ENCODE measurements at regions not wholly inside any gene's neighbourhood (a gene's known extent, or its start where the extent isn't known, plus 50 kb on each side); places are given as distances from the start of the nearest gene placed in this dataset.

DNA sequence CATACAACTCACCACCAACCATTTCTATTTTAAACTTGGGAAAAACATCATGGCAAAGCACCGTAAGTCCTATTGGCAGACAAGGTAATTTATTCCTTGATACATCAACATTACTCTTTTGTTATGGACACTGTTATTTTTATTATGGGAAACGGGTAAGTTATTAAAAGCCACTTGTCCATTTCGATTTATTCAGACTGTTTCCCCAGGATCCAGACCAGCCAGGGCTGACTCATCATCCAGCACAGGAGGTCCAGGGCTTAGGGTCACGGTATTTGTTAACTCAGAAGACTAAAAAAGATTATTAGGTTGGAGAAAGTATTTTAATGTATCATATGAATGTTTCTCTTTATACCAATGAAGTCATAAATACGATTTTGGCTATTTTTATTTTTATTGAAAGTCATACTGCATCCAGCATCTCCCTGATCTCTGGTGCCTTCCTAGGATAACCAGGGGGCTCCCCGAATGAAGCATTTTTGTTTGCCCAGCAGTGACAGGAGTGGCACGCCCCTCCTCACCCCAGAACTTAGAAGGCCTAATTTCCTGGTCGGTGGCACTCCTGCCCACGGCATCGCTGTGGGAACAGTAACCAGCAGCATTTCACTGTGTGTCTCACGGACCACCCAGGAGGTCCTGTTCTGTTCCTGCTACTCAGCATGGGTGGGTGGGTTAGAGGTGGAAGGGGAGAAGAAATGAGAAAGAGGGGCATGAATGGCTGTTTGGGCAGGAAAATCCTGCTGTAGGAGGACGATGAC is 446.1 kb downstream of the EIPR1 start:
- H3K4me3 ChIP-seq, result no peak overlapping the region
- 20 to 87% (median 63%) methylated on average over 2 to 7 of the region's 12 CpGs for WGBS, 10 experiments

DNA sequence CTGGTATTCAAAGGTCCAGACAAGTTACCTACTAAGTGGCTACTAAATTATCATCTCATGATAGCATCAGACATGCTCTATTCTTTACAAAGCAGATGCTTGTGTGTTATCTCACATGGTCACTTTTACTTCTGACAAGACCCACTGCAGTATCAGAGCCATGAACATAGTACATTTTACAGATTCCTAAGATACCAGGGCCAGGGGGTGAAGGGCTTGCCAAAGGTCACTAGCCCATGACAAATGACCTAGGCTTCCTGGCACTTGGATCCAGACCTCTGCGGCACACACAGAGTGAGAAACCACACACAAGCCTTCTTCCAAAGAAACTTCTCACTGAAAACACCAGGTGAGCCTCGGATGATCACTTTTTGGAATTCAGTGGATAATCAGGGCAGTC is 446.8 kb downstream of the EIPR1 start:
- WGBS, 10 experiments, result 0 to 100% (median 71%) methylated on average over 1 of the region's 2 CpGs; no CpG with 5 or more reads in 5 of the 10 experiments
- ATAC-seq (replicated peaks in 6 of 8), result no peak

More for the DNA sequence above, 446.1 kb downstream of the EIPR1 start:
- peak in 2 of 8 experiments; percentile 54 to 58 for ATAC-seq (replicated peaks in 6 of 8)
- Histone ChIP-seq H3K4me1 (replicated peaks in 1 of 2) (peaks cover 16 to 31% of the 10 kb centered on the region in 2 donors), H3K27ac (no peak overlapping the region)
- in situ Hi-C loops (cut with MboI; ENCODE audit: low pct_unique_long_range_greater_than_20kb in 2 of 9, low sequenced_read_pairs in 9 of 9, unreplicated experiment in 9 of 9), result no loop called here

DNA sequence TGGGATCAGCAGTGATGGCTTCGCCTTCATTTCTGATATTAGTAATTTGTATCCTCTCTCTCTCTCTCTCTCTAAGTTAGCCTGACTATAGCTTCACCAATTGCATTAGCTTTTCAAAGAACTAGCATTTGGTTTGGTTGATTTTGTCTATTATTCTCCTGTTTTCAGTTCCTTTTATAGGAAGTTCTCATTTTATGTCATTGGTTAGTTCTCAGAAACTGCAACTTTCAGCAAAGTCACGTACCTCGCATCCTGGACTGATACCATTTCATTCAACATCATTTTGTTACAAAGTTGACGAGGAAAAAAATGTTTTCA is 450.8 kb downstream of the EIPR1 start:
- Histone ChIP-seq H3K4me3 (no peak overlapping the region), H3K27ac (no peak overlapping the region), H3K4me1 (replicated peaks in 1 of 2) (peaks cover 0 to 9% of the 10 kb centered on the region in 2 donors)
- in situ Hi-C loops (cut with MboI; ENCODE audit: low pct_unique_long_range_greater_than_20kb in 2 of 9, low sequenced_read_pairs in 9 of 9, unreplicated experiment in 9 of 9), result no loop called here
- no peak for ATAC-seq (replicated peaks in 6 of 8)
- WGBS, 10 experiments, result 3 to 88% (median 63%) methylated on average over 1 to 4 of the region's 4 CpGs

More for the DNA sequence above, 446.8 kb downstream of the EIPR1 start:
- Histone ChIP-seq H3K27ac (no peak overlapping the region), H3K4me1 (replicated peaks in 1 of 2) (peaks cover 16 to 31% of the 10 kb centered on the region in 2 donors), H3K4me3 (no peak overlapping the region)
- in situ Hi-C loops (cut with MboI; ENCODE audit: low pct_unique_long_range_greater_than_20kb in 2 of 9, low sequenced_read_pairs in 9 of 9, unreplicated experiment in 9 of 9), result no loop called here

DNA sequence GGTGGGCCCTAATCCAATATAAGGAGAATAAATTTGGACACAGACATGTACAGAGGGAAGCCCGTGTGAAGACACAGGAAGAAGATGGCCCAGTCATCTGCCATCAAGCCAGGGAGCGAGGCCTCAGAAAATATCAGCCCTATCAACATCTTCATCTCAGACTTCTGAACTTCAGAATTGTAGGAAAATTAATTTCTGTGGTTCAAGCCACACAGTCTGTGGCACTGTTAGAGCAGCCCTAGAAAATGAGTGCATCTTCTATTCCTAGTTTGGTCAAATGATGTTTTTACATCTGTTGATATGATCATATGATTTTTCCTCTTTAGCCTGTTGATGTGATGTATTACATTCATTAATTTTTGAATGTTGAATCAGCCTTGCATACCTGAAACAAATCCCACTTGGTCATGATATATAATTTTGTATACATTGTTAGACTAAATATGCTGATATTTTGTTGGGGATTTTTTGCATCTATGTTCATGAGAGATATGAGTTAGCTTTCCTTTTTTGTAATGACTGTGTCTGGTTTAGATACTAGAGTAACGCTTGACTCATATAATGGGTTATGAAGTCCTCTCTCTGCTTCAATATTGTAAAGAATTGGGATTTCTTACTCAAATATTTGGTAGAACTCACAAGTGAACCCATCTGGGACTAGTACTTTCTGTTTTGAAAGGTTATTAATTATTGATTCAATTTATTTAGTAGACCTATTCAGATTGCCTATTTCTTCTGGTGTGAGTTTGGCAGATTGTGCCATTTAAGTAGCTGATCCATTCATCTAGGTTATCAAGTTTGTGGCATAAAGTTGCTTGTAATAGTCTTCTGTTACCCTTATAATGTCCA is 451.4 kb downstream of the EIPR1 start:
- WGBS, 10 experiments, result 6 to 100% (median 89%) methylated on average over 1 to 3 of the region's 3 CpGs; no CpG with 5 or more reads in 2 of the 10 experiments
- Histone ChIP-seq H3K27ac (no peak overlapping the region), H3K4me1 (replicated peaks in 1 of 2) (peaks cover 0 to 4% of the 10 kb centered on the region in 2 donors), H3K4me3 (no peak overlapping the region)
- no peak for ATAC-seq (replicated peaks in 6 of 8)
- in situ Hi-C loops (cut with MboI; ENCODE audit: low pct_unique_long_range_greater_than_20kb in 2 of 9, low sequenced_read_pairs in 9 of 9, unreplicated experiment in 9 of 9), result no loop called here

DNA sequence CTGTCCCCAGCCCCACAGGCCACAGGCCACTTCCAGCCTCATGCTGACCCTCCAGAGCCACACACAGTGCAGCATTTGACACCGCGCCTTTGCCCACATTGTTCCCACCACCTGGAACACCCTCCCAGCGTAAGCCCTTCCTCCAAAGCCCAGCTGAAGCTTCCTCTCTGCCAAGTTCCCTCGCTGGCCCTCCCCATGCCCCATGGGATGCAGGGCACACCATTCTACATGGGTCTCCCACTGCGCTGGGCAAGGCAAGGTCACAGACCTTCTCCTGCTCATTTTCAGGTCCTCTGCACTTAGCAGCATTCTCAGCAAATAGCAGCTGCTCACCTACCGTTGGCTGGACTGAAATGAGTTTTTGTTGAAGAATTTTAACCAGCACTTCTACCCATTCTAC is 455.5 kb downstream of the EIPR1 start:
- Histone ChIP-seq H3K27ac (no peak overlapping the region), H3K4me3 (no peak overlapping the region), H3K4me1 (replicated peaks in 1 of 2) (peaks cover 25 to 32% of the 10 kb centered on the region in 2 donors)
- no peak for ATAC-seq (replicated peaks in 6 of 8)
- WGBS, 10 experiments, result 0 to 94% (median 62%) methylated on average over 1 to 2 of the region's 6 CpGs; no CpG with 5 or more reads in 4 of the 10 experiments
- in situ Hi-C loops (cut with MboI; ENCODE audit: low pct_unique_long_range_greater_than_20kb in 2 of 9, low sequenced_read_pairs in 9 of 9, unreplicated experiment in 9 of 9), result no loop called here

DNA sequence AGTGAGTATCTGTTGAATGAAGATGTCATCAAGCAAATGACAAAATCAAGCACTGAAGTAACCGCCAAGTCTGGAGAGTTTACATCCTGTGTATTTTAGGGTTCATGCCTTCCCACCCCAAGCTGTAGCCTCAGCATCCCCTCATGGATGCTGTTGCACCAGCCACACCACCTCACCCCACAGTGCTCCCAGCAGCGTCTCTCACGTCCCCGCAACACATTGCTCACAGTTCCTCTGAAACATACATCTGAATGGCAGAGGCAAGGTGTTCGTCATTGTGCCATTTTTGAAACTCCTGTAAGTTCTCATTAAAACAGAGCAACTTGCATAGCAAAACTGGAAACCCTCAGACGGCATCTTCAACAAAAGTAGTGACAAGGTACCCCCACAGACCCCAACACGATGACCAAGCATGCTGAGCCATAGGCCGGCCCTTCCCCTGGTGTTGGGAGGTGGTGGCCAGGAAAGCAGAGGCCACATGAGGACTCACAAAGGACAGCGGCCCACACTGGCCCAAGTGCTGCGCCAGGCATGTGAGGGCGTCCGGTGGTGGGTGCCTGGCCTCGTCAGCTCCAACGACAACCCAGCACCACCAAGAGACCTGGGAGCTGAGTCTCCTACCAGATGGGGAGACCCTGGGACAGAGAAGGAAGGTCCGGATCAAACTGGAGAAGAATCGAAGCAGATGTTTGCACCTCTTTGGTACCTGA is 456.5 kb downstream of the EIPR1 start:
- in situ Hi-C loops (cut with MboI; ENCODE audit: low pct_unique_long_range_greater_than_20kb in 2 of 9, low sequenced_read_pairs in 9 of 9, unreplicated experiment in 9 of 9), result no loop called here
- WGBS, 10 experiments, result 36 to 100% (median 89%) methylated on average over 1 to 9 of the region's 16 CpGs; no CpG with 5 or more reads in 2 of the 10 experiments

DNA sequence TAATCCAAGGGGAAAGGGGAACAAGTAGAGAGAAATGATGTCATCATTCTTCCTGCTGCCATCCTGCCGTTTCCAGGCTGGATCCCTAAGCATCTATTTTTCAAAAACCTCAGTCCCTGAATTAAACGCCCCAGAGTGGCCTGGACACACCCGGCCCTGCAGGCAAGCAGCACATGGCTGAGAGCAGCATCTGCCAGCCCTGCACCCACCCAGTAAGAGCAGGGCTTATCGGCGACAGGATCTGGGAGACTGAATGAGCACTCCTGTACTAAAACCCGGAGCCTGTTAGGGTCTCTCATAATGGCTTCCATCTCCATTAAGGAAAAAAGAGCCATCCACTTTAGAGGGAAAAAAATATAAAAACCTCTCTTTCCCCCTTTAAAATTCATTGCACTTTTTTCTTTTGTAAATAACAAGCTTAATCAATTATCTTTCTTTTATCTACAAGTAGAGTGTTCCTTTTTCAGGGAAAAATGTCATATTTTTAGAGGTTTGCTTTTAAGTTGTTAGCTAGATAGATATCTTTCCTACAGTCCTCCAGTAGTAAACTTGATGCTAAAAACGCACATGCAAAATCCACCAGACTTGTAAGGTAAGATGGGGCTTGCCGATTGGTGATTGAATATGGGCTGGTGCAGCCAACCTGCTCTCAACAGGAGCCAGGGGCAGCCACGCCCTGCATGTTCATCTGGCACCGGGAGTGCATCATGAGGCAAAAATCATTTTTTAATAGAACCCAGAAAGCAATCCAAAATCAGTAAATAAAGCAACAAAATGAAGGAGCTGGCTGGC is 457.8 kb downstream of the EIPR1 start:
- WGBS, 10 experiments, result 4 to 100% (median 58%) methylated on average over 1 to 10 of the region's 10 CpGs
- peaks cover 25 to 32% of the 10 kb centered on the region in 2 donors for H3K4me1 ChIP-seq (replicated peaks in 1 of 2)
- peak overlapping the region; percentile 78 to 83 for H3K27ac ChIP-seq
- ATAC-seq (replicated peaks in 6 of 8), result peak; percentile 28 to 96 (median 90)
- in situ Hi-C loops (cut with MboI; ENCODE audit: low pct_unique_long_range_greater_than_20kb in 2 of 9, low sequenced_read_pairs in 9 of 9, unreplicated experiment in 9 of 9), result no loop called here
- no peak overlapping the region for H3K4me3 ChIP-seq

More for the DNA sequence above, 456.5 kb downstream of the EIPR1 start:
- H3K4me3 ChIP-seq, result no peak overlapping the region
- peak overlapping the region; percentile 19 to 21 for H3K27ac ChIP-seq
- ATAC-seq (replicated peaks in 6 of 8), result no peak
- H3K4me1 ChIP-seq (replicated peaks in 1 of 2), result peaks cover 25 to 32% of the 10 kb centered on the region in 2 donors

DNA sequence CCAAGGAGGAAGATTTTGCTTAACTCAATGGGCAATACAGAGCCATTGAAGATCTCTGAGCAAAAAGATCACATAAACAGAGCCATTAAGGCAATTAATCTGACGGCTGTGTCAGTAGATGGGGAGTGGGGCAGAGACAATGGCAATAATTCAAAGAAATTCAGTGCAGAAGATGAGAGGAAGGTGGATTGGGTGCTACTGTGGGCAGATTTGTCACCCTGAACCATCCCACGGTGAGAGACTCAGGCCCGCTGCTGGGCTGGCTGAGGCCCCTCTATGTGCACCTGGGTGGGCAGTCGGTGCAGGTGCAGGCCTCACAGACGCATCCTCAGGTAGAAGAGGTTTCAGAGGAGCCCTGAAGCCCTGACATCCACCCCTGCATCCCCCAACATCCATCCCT is 458.6 kb downstream of the EIPR1 start:
- in situ Hi-C loops (cut with MboI; ENCODE audit: low pct_unique_long_range_greater_than_20kb in 2 of 9, low sequenced_read_pairs in 9 of 9, unreplicated experiment in 9 of 9), result no loop called here
- Histone ChIP-seq H3K4me3 (no peak overlapping the region), H3K27ac (peak overlapping the region; percentile 78 to 83), H3K4me1 (replicated peaks in 1 of 2) (peaks cover 25 to 32% of the 10 kb centered on the region in 2 donors)
- WGBS, 10 experiments, result 17 to 80% (median 22%) methylated on average over 1 to 3 of the region's 5 CpGs; no CpG with 5 or more reads in 5 of the 10 experiments
- ATAC-seq (replicated peaks in 6 of 8), result peak in 5 of 8 experiments; percentile 54 to 76 (median 68)

DNA sequence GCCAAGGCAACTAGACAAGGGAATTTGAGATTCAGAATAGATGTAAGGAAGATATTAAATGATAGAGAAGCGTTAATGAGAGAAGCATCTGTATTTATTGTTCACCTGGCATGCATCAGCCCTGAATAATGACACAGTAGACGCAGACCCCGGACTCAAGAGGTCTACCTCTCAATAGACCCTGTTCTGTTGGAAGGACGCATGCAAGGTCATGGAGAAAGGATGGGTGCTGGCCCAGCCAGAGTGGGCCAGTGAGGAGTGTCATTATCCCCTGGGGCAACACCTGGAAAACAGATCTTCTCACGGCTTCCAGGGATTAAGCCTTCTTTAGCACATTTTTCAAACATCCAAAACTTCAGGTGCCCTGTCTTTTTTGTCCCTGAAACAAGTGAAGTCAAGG is 461.0 kb downstream of the EIPR1 start:
- in situ Hi-C loops (cut with MboI; ENCODE audit: low pct_unique_long_range_greater_than_20kb in 2 of 9, low sequenced_read_pairs in 9 of 9, unreplicated experiment in 9 of 9), result no loop called here
- no peak for ATAC-seq (replicated peaks in 6 of 8)
- 0 to 100% (median 67%) methylated on average over 1 to 5 of the region's 5 CpGs for WGBS, 10 experiments

DNA sequence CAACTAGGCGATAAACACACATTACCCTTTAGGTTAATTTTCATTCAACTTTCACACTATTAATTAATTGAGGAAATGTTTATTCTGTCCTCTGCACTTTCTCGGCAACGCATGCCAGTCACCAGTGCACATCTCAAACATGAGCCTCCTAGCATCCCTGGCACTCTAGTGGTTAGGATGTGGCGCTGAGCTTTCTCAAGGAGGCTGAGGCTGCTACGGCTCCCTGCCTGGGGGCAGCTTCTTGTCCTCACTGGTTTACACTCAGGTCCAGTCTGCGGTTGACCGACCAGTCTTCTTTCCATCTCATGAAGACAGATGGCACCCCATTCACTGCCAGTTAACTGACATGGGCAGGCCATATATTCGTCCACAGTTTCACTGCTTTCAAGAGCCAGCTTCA is 463.4 kb downstream of the EIPR1 start:
- peaks cover 31% of the 10 kb centered on the region in 2 donors for H3K4me1 ChIP-seq (replicated peaks in 1 of 2)
- H3K27ac ChIP-seq, result no peak overlapping the region
- no peak for ATAC-seq (replicated peaks in 6 of 8)
- WGBS, 10 experiments, result 40 to 100% (median 88%) methylated on average over 2 to 6 of the region's 8 CpGs; no CpG with 5 or more reads in 4 of the 10 experiments
- in situ Hi-C loops (cut with MboI; ENCODE audit: low pct_unique_long_range_greater_than_20kb in 2 of 9, low sequenced_read_pairs in 9 of 9, unreplicated experiment in 9 of 9), result no loop called here
- H3K4me3 ChIP-seq, result no peak overlapping the region

More for the DNA sequence above, 461.0 kb downstream of the EIPR1 start:
- Histone ChIP-seq H3K27ac (no peak overlapping the region), H3K4me3 (no peak overlapping the region), H3K4me1 (replicated peaks in 1 of 2) (peaks cover 38 to 47% of the 10 kb centered on the region in 2 donors)

DNA sequence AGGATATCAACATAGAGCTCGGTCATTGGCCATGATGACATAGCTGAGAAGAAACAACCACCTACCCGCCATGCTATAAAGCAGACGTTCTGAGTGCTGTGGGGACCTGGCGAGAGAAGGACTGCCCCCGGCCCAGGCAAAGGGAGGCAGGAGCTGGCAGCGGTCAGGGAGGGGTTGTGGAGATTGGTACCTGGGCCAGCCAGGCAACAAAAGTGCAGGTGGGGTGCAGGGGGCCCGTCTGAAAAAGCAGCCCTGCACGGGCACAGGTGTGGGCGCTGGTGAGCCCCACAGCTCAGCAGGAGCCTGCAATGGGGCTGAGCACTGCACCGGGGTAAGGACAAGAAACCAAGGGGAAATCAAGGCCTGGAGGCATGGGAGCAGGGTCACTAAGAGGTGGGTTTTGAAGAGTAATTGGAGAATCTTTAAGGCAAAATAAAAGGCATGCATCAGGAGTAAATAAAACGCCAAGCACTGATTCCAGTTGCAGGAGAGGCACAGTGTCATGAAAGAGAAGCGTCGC is 464.0 kb downstream of the EIPR1 start:
- 0 to 100% (median 80%) methylated on average over 1 to 8 of the region's 13 CpGs; no CpG with 5 or more reads in 1 of the 10 experiments for WGBS, 10 experiments
- Histone ChIP-seq H3K27ac (no peak overlapping the region), H3K4me1 (replicated peaks in 1 of 2) (peaks cover 25 to 26% of the 10 kb centered on the region in 2 donors), H3K4me3 (no peak overlapping the region)
- no peak for ATAC-seq (replicated peaks in 6 of 8)
- in situ Hi-C loops (cut with MboI; ENCODE audit: low pct_unique_long_range_greater_than_20kb in 2 of 9, low sequenced_read_pairs in 9 of 9, unreplicated experiment in 9 of 9), result no loop called here

DNA sequence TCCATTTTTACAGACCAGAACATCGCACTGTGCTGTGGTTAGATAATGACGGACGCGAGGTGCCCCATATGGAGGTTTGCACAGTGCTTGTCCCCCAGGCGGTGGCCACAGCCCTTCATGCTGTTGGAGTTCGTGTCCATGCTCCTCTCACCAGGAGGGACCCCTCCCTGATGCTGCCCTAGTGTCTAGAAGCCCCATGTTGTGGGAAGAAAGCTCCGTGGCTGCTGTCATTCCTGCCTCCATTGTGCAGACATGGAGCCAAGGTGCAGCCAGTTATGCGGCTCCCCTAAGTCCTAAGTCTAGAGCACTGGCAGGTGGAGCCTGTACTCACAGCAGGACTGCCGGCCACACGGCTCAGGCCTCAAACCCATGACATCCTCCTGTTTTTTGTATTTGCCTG is 464.9 kb downstream of the EIPR1 start:
- 0 to 100% (median 84%) methylated on average over 1 to 9 of the region's 10 CpGs; no CpG with 5 or more reads in 3 of the 10 experiments for WGBS, 10 experiments
- ATAC-seq (replicated peaks in 6 of 8), result peak in 4 of 8 experiments; percentile 16 to 32 (median 25)
- Histone ChIP-seq H3K4me3 (no peak overlapping the region), H3K27ac (peak overlapping the region; percentile 39 to 64), H3K4me1 (replicated peaks in 1 of 2) (peaks cover 19% of the 10 kb centered on the region in 2 donors)
- in situ Hi-C loops (cut with MboI; ENCODE audit: low pct_unique_long_range_greater_than_20kb in 2 of 9, low sequenced_read_pairs in 9 of 9, unreplicated experiment in 9 of 9), result no loop called here
